SU-DHL-6 (cell line): ENCODE measurements at regions not wholly inside any gene's neighbourhood (a gene's known extent, or its start where the extent isn't known, plus 50 kb on each side); places are given as distances from the start of the nearest gene placed in this dataset.

Experiments used
- H2AFZ ChIP-seq: fragments of 200-600 bp; sonication (generic); 2 replicates; pipeline ENCODE4 v1.6.1; 2014; ENCODE audit warnings: low read depth, mild to moderate bottlenecking, moderate library complexity, mixed read lengths, antibody characterized with exemption, low read length; ENCODE audit not compliant: severe bottlenecking
- H3F3A ChIP-seq: fragments of 200-600 bp; shearing (Covaris generic); 2 replicates; pipeline ENCODE4 v1.6.0; 2016; ENCODE audit warnings: antibody characterized with exemption, mild to moderate bottlenecking; ENCODE audit not compliant: insufficient read depth
- H3K27ac ChIP-seq: fragments of 200-600 bp; sonication (generic); 2 replicates; pipeline ENCODE4 v1.5.1; 2016; ENCODE audit warnings: low read depth, mild to moderate bottlenecking, low read length, moderate library complexity, mixed read lengths
- H3K27me3 ChIP-seq: fragments of 200-600 bp; sonication (generic), shearing (Covaris generic); 2 replicates; pipeline ENCODE4 v1.6.0; 2014; ENCODE audit warnings: mild to moderate bottlenecking, low read length
- H3K36me3 ChIP-seq: fragments of 200-600 bp; sonication (generic); 2 replicates; pipeline ENCODE4 v1.6.1; 2014; ENCODE audit warnings: mild to moderate bottlenecking, low read length, mixed read lengths
- H3K4me2 ChIP-seq: fragments of 300-600, 200-600 bp; shearing (Covaris generic), sonication (generic); 2 replicates; pipeline ENCODE4 v1.6.0; 2014; ENCODE audit warnings: low read length, low read depth, mild to moderate bottlenecking; ENCODE audit not compliant: poor library complexity, severe bottlenecking
- H3K4me3 ChIP-seq: fragments of 200-600 bp; sonication (generic); 2 replicates; pipeline ENCODE4 v1.5.1; 2014; ENCODE audit warnings: antibody characterized with exemption, low read length, mild to moderate bottlenecking, mixed read lengths; ENCODE audit not compliant: insufficient read depth, poor library complexity, severe bottlenecking
- H3K79me2 ChIP-seq: fragments of 200-600 bp; sonication (generic); 2 replicates; pipeline ENCODE4 v1.6.1; 2014; ENCODE audit warnings: mild to moderate bottlenecking, low read length, moderate library complexity; ENCODE audit not compliant: insufficient read depth
- H3K9ac ChIP-seq: fragments of 200-600 bp; sonication (generic); 2 replicates; pipeline ENCODE4 v1.7.0; 2014; ENCODE audit warnings: mild to moderate bottlenecking, low read length
- H3K9me2 ChIP-seq: fragments of 200-600 bp; sonication (generic); replicated peaks from 2 replicates; pipeline ENCODE4 v1.6.1; 2014; ENCODE audit warnings: low read length; ENCODE audit not compliant: insufficient read depth
- H3K9me3 ChIP-seq: fragments of 200-600 bp; sonication (generic); 2 replicates; pipeline ENCODE4 v1.6.1; 2014; ENCODE audit warnings: low read length, mixed read lengths; ENCODE audit not compliant: insufficient read depth
- H4K20me1 ChIP-seq: fragments of 200-600 bp; sonication (generic); 2 replicates; pipeline ENCODE4 v1.6.1; 2014; ENCODE audit warnings: low read depth, mild to moderate bottlenecking, antibody characterized with exemption, low read length, moderate library complexity, mixed read lengths
- CTCF ChIP-seq: fragments of 200-600 bp; sonication (generic); IDR thresholded peaks from one replicate; pipeline ENCODE4 v1.5.1; 2017; ENCODE audit warnings: antibody characterized with exemption, mild to moderate bottlenecking, low read length, moderate library complexity; ENCODE audit not compliant: insufficient read depth, poor library complexity, severe bottlenecking
- EZH2phosphoT487 ChIP-seq: fragments of 200-600 bp; sonication (generic), shearing (Covaris generic); conservative IDR thresholded peaks from 2 replicates; pipeline ENCODE4 v1.6.1; 2018; ENCODE audit warnings: mild to moderate bottlenecking, antibody characterized with exemption, low read length, moderate library complexity, mixed read lengths

GRCh38 chr2:224106794-224107193, 67.7 kb upstream of the SERPINE2 start:
- H3K9me2 ChIP-seq: no peaks in the 10 kb centered on the region
- no peaks in the 10 kb centered on the region for H3K27me3 ChIP-seq
- no peak overlapping the region for H3K27ac ChIP-seq
- no peaks in the 10 kb centered on the region for H3K36me3 ChIP-seq
- TF ChIP-seq EZH2phosphoT487: no peak
- TF ChIP-seq CTCF: no peak
- no peak overlapping the region for H3K4me2 ChIP-seq
- H2AFZ ChIP-seq: no peak overlapping the region
- H4K20me1 ChIP-seq: no peaks in the 10 kb centered on the region
- H3K9me3 ChIP-seq: no peaks in the 10 kb centered on the region
- no peak overlapping the region for H3K4me3 ChIP-seq
- H3K79me2 ChIP-seq: no peaks in the 10 kb centered on the region
- no peak overlapping the region for H3K9ac ChIP-seq
- H3F3A ChIP-seq: no peaks in the 10 kb centered on the region

GRCh38 chr2:224104668-224105386, 65.7 kb upstream of the SERPINE2 start:
- Histone ChIP-seq H4K20me1 (no peaks in the 10 kb centered on the region), H3F3A (no peaks in the 10 kb centered on the region), H3K27ac (no peak overlapping the region), H2AFZ (no peak overlapping the region), H3K9ac (no peak overlapping the region), H3K4me3 (no peak overlapping the region), H3K79me2 (no peaks in the 10 kb centered on the region), H3K36me3 (no peaks in the 10 kb centered on the region), H3K9me3 (no peaks in the 10 kb centered on the region), H3K9me2 (no peaks in the 10 kb centered on the region), H3K4me2 (no peak overlapping the region), H3K27me3 (no peaks in the 10 kb centered on the region)
- TF ChIP-seq CTCF (no peak), EZH2phosphoT487 (no peak)

- H3K9ac ChIP-seq: no peak overlapping the region
- no peaks in the 10 kb centered on the region for H3K79me2 ChIP-seq
- no peaks in the 10 kb centered on the region for H3K27me3 ChIP-seq
- no peak overlapping the region for H3K27ac ChIP-seq
- H3K4me2 ChIP-seq: no peak overlapping the region
- H3F3A ChIP-seq: no peaks in the 10 kb centered on the region
- H3K36me3 ChIP-seq: no peaks in the 10 kb centered on the region
- H3K4me3 ChIP-seq: no peak overlapping the region
- no peak for TF ChIP-seq CTCF
- no peak for TF ChIP-seq EZH2phosphoT487
- H2AFZ ChIP-seq: no peak overlapping the region
- no peaks in the 10 kb centered on the region for H3K9me2 ChIP-seq
- H4K20me1 ChIP-seq: no peaks in the 10 kb centered on the region
- H3K9me3 ChIP-seq: no peaks in the 10 kb centered on the region
These were observed 64.6 kb upstream of the SERPINE2 start for GRCh38 chr2:224103651-224104050.
